PC-9 (cell line): ENCODE measurements at regions not wholly inside any gene's neighbourhood (a gene's known extent, or its start where the extent isn't known, plus 50 kb on each side); places are given as distances from the start of the nearest gene placed in this dataset.

Experiments used
- EZH2 ChIP-seq: fragments of 200-600 bp; sonication (generic); IDR thresholded peaks from 2 replicates; pipeline ENCODE4 v1.8.0; 2017; ENCODE audit warnings: antibody characterized with exemption, low read depth
- TF ChIP-seq, protein P1 (sequence below): fragments of 200-600 bp; sonication (generic); conservative IDR thresholded peaks from 2 replicates; pipeline ENCODE4 v1.6.1; 2017; ENCODE audit warnings: mixed run types, antibody characterized with exemption, mild to moderate bottlenecking, moderate library complexity

DNA sequence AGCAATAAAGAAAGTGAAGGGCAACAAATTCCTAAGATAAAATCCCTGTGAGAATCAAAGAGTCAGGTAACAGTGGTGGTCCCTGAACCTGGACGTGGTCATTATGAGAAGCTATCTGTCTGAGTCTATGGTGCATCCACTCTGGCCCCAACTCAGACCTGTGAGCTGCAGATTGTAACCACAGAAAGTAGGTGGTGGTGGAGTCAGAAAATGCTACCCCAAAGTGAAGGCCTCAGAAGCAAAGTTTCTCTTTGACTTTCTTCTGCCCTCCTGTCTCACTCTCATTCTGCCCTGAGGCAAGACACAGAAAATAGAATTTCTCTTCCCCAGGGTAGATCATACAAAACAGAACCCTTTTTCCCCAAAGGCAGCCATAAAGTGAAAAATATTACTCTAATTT, 84.1 kb upstream of the NEIL3 start:
- TF ChIP-seq, protein P1, sequence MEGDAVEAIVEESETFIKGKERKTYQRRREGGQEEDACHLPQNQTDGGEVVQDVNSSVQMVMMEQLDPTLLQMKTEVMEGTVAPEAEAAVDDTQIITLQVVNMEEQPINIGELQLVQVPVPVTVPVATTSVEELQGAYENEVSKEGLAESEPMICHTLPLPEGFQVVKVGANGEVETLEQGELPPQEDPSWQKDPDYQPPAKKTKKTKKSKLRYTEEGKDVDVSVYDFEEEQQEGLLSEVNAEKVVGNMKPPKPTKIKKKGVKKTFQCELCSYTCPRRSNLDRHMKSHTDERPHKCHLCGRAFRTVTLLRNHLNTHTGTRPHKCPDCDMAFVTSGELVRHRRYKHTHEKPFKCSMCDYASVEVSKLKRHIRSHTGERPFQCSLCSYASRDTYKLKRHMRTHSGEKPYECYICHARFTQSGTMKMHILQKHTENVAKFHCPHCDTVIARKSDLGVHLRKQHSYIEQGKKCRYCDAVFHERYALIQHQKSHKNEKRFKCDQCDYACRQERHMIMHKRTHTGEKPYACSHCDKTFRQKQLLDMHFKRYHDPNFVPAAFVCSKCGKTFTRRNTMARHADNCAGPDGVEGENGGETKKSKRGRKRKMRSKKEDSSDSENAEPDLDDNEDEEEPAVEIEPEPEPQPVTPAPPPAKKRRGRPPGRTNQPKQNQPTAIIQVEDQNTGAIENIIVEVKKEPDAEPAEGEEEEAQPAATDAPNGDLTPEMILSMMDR, result no peak
- TF ChIP-seq EZH2, result no peak
